Fibroblast of the conjunctiva (primary cell): ENCODE measurements at regions not wholly inside any gene's neighbourhood (a gene's known extent, or its start where the extent isn't known, plus 50 kb on each side); places are given as distances from the start of the nearest gene placed in this dataset.
"Not testable (repeated sequence)": the region's sequence is repeated elsewhere in the genome, so short reads cannot be mapped to it uniquely, and the experiment has no call there.

Source experiments
- DNase-seq: peaks from one replicate; pipeline ENCODE4 v3.0.0-alpha.2; 2010; ENCODE audit warnings: low read depth

DNA sequence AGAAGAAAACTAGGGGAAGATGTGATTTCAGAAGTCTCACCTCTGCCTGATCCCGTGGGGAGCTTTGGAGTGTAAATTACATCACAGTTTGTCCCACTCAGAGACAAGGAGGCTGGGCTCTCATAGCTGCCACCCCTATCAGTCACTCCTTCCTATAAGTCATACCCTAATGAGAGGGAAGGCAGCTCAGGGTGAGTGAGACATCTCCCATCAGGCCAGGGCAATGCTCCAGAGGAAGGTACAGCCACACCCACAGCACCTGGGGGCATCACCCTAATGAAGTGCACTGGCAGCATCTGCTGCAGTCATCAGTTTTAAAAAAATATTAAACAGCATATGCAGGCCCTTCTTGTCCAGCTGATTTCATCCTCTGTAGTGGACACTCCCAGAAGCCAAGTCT lies 223.1 kb upstream of the NBPF12 start:
- not testable (repeated sequence) for DNase-seq

DNA sequence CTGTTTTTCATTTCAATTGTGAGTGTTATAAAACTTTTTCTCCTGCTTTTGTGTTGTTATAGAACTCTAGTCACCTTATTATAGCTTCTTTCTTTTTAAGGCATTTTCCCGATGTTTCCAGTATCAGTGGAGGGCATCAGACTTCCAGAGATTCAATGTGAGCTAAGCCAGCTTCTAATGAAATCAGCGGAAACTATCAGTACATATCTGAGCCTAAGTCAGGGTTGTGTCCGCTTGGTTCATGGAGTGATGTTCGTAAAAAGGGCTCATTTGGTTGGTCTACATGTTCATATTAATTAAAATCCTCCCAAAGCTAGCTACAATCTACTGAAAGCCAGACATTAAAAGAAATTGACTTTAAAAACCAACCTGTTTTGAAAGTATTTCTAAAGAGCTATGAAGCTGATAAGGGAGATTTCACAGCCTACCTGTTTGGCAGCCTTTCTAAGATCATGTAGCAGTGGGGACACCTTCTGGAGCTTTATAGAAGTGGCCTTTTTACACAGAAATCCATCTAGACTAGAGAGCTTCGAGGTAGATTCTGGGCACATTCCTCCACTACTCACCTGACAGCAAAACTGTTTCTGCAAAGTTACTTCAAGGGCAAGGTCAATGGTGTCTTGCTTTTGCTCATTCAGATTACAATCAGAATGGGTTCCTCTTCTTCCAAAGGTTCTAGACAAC lies 227.1 kb upstream of the NBPF12 start:
- DNase-seq = not testable (repeated sequence)

DNA sequence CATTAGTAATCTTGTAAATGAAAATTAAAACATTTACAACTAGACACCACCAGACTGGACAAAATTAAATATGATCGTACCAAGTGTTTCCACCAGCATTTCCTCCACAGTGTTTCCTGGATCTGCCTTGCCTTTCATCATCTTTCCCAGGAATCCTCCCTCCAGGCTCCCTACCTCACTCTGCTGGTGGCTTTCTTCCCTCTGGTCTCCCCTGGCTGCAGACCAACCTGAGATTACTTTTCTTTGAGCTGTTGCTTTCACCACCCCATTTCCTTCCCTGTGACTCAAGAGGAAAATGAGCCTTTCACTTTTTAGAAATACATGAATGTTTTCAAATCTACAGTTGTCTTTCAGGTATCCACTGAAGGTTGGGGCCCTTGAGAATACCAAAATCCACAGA lies 228.8 kb upstream of the NBPF12 start:
- DNase-seq = not testable (repeated sequence)

DNA sequence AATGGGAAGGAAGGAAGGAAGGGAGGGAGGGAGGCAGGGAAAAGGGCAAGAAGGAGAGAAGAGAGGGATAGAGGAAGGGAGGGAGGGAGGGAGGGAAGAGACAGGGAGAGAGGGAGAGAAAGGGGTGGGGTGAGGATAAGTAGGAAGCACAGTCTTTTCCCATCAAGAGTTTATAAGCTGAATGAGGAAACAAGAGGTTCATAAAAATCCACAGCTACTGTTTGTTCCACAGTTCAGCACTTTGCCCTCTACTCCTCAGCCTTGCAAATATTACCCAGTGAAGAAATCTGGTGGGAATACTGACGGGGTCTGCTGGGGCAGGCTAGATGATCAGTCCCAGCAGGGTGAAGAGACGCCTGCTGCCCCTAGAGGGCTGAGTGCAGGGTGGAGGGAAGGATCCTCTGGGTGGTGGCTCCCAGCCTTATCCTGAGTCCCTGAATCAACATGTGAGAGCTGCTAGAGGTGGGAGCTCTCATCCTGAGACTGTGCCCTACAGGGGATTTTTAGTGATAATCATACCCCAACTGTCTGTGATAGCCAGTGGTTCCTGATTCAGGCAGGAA lies 233.9 kb upstream of the NBPF12 start:
- DNase-seq = not testable (repeated sequence)

DNA sequence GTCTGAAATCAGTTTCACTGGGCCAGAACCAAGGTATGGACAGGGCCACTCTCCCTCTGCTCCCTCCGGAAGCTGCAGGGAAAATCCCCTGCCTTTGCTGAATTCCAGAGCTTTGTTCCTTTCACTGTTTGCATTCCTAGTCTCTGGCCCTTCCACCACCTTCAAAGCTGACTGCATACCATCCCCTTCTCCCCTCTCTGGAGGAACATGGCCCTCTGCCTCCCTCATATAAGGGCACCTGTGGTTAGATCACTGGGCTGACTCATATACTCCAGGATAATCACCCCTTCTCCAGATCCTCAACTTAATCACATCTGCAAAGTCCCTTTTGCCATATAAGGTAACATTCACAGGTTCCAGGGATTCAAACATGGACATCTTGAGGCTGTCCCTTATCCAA lies 236.8 kb upstream of the NBPF12 start:
- not testable (repeated sequence) for DNase-seq

DNA sequence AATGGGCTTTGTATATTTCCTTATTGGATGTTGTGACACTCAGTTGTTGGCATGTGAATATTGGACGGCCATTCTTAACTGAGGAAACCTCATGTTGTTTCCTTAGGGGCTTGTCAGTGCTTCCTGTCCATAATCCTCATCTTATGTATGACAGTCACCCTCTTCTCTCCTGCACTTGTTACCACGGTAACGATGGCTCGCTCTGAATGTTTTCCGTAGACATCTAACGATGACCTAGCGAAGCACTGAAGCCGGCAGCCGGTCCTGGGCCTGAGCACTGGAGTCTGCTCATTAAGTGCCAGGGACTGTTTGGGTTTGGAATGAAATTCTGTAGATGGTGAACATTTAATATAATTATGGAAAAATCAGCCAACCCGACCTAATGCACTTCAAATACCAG lies 242.7 kb upstream of the NBPF12 start:
- not testable (repeated sequence) for DNase-seq

DNA sequence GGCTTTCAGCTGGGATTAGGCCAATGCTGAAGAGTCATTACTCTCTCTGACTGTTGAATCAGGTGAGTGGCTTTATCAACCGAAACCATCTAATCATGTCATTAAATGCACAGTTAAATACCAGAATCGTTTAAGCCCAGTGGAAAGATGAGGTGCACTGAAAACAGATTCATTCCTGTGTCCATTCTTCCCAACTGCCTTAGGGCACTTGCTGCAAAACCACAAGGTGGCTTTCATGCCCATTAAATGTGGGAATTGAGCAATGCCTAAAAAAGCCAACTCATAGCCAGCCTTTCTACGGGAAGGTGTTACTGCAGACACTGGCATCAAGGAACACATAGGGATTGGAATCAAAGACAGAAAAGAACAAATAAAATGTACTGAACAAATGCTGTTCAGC lies 246.3 kb upstream of the NBPF12 start:
- not testable (repeated sequence) for DNase-seq

DNA sequence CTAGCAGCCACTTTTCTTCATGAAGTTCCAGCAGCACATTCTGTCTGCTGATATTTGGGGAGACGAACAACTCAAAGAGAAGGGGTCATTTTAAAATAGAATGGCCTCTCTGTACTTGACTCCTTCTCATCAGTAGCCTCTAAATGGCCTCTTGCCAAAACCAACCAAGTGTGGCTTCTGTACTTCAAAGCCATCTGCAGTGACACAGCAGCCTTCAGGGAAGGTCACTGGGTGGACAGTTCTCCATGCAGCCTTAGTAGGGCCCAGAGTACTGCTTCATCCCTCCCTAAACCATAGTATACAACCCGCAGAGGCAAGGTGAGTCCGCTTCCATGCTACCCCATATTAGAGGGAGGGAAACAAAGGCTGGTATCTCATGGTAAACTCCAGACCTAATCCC lies 249.2 kb upstream of the NBPF12 start:
- not testable (repeated sequence) for DNase-seq

DNA sequence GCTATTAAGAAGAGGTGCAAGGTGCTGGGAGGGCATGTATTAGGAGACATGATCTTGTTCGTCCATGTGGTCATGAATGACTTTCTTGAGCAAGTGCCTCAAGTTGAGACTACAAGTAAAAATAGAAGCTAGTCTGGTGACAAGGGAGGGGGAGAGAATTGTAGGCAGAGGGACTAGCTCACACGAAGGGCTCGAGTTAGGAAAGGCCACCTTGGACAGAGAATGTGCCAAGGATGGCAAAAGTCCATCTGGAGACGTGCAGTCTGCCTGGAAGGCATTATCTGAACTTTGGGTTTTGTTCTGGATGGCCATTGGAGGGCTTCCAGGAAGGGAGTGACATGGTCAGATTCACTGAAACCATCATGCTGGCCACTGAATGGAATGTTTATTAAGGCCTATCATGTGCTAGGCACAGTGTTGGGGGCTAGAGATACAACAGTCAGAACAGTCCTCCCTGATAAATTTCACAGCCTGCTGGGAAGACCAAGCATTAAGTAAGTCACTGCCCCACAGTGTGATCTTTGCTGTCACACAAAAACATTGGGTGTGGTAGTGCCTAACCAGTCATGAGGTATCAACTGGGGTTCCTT lies 251.3 kb upstream of the NBPF12 start:
- not testable (repeated sequence) for DNase-seq

DNA sequence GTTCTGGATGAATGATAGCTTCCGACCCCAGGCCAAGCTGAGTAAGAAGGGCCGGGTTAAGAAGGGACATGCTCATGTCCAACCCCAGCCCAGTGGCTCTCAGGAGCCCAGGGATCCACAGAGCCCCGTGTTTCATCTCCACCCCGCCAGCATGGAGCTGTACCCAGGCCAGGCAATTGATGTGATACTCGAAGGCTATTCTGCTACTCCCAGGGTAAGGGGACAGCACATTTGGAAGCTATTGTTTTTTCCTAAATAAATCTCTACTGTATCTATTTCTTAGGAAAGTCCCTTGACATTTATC lies 255.0 kb upstream of the NBPF12 start:
- DNase-seq = not testable (repeated sequence)

DNA sequence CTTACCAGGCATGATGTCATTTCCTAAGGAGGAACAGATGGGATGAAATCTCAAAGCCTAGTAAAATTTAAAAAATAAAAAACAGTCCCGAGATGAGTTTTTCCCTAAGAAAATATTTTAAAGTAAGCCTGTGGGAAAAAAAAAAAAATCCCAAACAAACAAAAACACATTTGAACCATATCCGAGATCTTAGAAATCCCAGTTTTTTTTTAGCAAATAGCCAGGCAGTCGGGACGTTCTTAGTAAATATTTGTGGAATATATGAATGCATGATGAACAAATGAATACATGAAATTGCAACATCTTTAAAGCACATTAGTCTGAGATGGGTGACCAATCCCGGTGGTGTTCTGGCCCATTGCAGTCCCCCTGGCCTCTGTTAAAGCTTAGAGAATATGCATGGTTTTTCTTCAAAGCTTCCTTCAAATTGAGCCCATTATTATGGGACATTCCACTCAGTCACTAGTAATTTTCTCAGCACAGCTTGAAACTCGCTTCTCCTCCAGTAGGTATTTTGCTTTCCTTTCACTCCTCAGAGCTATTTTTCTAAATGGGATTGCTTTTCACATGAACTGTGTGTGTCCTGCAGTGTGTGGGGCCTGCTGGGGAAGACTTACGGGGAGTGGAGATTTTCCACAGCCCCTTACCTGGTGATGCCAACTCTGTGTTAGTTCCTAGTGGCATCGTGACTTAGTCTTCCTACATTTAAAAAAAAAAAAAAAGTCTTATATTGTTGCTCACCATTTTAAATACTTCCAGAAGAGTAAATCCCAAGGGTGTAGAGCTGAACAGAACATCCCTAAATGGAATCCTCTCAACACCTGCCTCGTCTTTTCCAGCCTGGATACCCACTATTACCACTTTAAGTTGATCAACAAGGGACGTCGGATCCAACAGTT lies 255.6 kb upstream of the NBPF12 start:
- not testable (repeated sequence) for DNase-seq

DNA sequence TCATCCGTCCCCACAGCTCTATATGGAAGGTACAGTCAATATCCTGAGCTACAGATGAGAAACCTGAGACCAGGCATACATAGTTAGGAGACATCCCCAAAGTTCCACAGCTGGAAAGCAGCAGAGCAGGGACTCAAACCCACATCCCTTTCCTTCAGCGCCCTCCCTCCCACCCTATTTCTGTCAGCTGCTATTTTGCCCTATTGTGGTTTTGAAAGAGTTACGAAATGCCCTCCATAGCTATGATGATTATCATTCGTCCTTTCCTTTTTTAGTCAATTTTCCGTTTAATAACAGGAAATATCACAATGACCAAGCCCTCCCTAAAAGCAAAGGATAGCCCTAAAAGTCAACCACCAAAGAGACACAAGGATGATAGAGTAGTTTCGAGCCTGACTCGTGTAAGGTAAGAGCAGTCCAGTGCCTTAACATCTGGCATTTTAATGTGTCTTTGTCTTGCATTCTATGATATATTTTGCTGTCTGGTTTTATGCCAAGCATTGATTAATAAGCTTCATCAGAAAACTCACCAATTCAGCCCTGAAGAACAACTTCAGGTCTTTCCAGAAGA lies 264.3 kb upstream of the NBPF12 start:
- not testable (repeated sequence) for DNase-seq

DNA sequence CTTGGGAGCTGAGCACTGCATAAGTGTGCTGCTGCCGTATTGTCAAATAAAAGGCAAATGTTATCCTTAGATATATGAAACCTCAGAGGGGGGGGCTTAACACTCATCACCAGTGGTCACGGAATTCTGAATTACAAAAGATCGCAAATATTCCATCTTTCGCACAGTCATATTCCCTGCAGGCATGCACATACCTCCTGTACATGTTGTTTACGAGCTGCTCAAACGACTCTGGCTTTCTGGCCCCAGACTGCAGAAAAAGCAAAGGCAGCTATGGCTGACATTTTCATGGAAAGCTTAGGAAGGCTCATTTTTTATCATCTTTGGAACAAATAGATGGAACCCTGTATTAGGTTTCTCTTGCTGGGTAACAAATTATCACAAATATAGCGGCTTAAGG lies 265.5 kb upstream of the NBPF12 start:
- DNase-seq = not testable (repeated sequence)

DNA sequence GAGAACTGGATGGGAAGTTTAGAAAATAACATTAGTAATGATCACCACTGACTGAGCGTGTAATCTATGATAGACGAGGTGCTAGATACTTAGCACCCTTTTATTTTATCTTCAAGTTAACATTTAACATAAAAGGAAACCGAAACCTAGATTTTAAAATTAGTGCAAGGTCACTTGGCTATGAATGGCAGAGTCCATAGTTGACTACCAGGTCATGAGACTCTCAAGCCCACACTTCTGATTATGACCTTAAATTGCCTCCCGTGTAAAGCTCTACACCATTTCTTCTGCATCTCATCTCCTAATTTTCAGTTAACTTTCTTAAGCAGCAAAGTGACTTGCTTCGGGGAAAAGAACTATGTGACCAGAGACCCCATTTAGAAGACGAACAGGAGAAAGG lies 266.5 kb upstream of the NBPF12 start:
- not testable (repeated sequence) for DNase-seq

DNA sequence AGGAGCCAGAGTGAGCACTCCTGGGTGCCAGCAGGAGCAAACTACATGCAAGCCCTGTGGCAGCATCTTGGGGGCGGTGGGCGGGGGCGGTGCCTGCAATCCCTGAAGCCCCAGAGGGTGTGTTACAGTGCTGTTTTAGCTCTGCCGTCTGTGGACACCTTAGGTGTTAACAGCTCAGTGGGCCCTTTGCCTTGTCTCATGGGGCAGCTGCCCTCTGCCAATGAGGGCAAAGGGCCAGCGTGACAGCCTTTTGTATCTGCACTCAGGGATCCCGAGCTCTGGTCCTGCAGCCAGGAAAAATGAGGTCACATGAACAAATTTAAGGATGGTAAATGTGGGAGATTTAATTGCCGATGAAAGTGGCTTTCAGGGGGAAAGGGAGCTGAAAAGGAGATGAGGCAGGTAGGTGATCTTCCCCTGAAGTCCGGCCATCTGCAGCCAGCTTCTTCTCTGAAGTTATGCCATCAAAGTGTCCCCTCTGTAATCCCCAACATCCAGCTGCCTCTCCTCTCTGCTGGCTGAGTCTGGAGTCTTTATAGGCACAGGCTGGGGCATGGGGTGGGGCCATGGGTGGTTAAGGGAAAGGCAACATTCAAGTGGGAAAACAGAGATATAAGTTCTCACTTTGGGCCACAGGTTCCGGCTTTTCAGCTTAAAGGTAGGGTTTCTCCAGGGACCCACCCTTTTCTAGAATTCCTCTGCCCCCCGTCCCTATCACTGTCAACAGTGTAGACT lies 267.1 kb upstream of the NBPF12 start:
- not testable (repeated sequence) for DNase-seq

DNA sequence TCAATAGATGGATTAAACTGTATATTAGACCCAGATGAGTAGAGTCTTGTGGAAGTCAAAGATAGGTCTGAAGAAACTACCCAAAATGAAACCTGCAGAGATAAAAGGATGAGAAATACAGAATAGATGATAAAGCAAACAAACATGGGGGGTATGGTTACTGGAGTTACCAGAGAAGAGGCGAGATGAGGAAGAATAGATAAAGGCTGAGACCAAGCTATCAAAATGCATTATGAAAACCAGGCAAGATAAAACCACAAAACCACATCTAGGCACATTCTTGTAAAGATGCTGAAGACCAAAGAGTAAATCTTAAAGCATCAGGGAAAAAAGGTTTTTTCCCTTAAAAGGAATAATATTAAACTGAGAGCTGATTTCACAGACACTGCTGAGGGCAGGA lies 271.8 kb upstream of the NBPF12 start:
- not testable (repeated sequence) for DNase-seq

DNA sequence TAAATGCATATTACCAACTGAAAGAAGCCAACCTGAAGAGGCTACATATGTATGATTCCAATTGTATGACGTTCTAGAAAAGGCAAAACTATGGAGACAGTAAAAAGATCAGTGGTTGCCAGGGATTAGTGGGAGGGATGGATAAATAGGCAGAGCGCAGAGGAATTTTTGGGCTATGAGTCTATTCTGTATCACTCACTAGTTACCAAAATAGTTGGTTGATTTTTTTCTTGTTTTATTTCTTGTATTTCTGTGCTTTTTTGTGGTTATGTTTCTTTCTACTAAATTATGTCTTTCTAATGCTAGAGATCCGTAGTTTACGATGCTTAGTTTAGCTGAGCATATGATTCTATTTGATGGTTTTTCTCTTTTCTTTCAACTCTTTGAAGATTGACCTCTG lies 277.9 kb upstream of the NBPF12 start:
- DNase-seq = not testable (repeated sequence)

DNA sequence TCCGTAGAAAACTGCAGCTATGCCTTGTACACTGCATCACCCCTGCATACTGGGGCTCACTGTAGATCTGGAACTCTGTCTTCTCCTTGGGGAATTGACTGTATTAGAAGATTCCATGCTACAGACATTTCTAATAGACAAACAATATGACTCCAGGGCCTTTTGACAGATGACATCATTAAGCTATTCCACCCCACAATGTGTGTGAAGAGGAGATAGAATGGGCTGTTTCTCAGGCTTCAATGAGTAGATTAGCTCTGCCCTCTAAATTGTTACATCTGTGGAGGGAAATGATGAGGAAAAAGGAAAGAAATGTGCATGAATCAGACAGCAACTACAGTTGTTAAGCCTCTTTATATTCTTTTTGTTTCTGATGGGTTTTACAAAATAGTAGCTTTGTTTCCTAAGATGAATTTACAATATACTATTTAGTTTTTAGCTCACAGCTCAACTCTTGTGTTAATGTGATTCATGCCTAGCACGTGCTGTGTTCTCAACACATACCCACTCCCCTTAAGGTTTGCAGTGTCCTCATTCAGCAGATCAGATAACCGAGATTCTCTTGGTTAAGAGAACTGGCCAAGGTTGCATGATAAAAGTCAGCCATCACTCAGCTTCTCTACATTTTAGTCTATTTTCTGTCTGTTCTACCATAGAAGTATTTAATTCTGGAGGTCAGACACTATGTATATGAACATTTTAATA lies 281.6 kb upstream of the NBPF12 start:
- DNase-seq = not testable (repeated sequence)

DNA sequence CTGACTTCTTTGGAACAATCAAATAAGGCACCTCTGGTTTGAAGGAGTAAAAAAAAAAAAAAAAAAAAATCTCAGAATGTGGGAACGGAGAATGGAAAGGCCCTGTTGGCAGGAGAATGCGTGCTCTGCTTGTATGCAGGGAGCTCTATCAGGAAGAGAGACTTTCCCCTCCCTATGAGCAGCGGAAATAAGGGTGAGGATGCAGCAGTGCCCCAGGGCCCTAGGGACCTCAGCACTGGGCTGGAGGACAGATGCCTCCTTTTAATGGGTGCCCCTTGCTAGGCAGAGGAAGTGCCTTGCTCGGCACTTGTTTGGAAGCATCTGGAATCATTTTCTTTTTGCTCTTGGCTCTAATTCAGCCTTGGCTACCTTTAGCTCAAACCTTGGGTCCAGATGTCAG lies 283.4 kb upstream of the NBPF12 start:
- DNase-seq = not testable (repeated sequence)

DNA sequence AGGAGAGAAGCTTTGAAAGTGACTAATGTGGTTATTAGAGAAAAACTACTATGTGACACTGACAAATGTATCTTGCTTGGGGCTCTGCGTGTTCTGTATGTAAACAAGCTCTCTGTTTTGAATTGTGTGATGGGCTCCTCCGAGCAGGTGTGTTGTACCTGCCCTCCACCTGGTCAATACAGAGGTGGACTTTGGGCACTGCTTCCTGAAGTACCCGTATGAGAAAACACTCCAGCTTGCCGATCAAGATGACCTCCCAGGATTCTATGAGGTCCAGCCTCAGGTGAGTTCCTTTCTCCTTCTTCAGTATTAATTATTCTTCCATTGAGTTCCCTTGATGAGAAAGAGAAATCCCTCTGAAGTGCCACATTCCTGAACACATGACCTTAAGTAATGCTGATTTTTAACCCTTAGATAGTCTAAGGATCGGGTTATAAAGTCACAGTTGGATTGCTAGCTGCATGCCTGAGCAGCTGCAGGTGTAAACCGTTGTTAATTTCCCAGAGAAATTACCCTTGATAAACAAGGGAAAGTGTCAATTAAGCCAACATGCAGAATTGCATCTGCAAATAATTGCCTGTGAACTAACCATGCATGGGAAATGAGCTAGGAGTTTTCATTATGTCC lies 292.0 kb upstream of the NBPF12 start:
- DNase-seq = not testable (repeated sequence)
